HEK293 (cell line): ENCODE measurements at regions not wholly inside any gene's neighbourhood (a gene's known extent, or its start where the extent isn't known, plus 50 kb on each side); places are given as distances from the start of the nearest gene placed in this dataset.

ENCODE experiments used
- CTCF ChIA-PET: fragments of 350-600 bp; formaldehyde crosslinking; extraction: SDS; loops from one replicate; lab custom pipeline; 2021; ENCODE audit warnings: antibody characterized with exemption; lab: Yijun Ruan, JAX
- POLR2A ChIA-PET: fragments of 300-600 bp; formaldehyde crosslinking; extraction: SDS; loops from one replicate; lab custom pipeline; 2020; ENCODE audit warnings: antibody characterized with exemption, inconsistent platforms; lab: Yijun Ruan, JAX
- H3K27ac ChIP-seq: fragments of 200-500 bp; sonication (Bioruptor generic); 2 replicates; pipeline ENCODE4 v1.5.1; 2014; ENCODE audit warnings: low read depth, low read length, control low read depth, inconsistent platforms; ENCODE audit errors: extremely low read depth
- H3K36me3 ChIP-seq, 2 experiments: fragments of 200-500 bp in 1 of 2; sonication (Bioruptor generic) in 1 of 2; 1 replicate in 1 of 2; 2 replicates in 1 of 2; pipeline ENCODE4 v1.5.1; 2014 to 2017; ENCODE audit warnings: inconsistent platforms in 2 of 2, low read length in 2 of 2; ENCODE audit not compliant: control insufficient read depth in 2 of 2, insufficient read depth in 1 of 2
- H3K4me1 ChIP-seq: fragments of 200-500 bp; sonication (Bioruptor generic); 2 replicates; pipeline ENCODE4 v1.5.1; 2014; ENCODE audit warnings: mild to moderate bottlenecking, low read length, inconsistent platforms; ENCODE audit not compliant: control insufficient read depth, insufficient read depth
- H3K4me3 ChIP-seq: 2 replicates; pipeline ENCODE4 v1.5.1; 2011; ENCODE audit warnings: low read depth, mild to moderate bottlenecking, control low read depth, low read length, moderate library complexity
- H3K9me3 ChIP-seq: fragments of 200-500 bp; sonication (Bioruptor generic); 2 replicates; pipeline ENCODE4 v1.5.1; 2014; ENCODE audit warnings: low read depth, low read length, inconsistent platforms; ENCODE audit not compliant: control insufficient read depth, insufficient read depth
- BCL11A ChIP-seq: fragments of 450-650 bp; formaldehyde crosslinking; IDR thresholded peaks from 2 replicates; pipeline ENCODE4 v1.5.1; 2016; ENCODE audit warnings: low read depth, missing biosample characterization, missing genetic modification characterization
- GLIS2 ChIP-seq: fragments of 450-650 bp; formaldehyde crosslinking; IDR thresholded peaks from 2 replicates; pipeline ENCODE4 v1.5.1; 2016; ENCODE audit warnings: missing biosample characterization, missing genetic modification characterization
- SALL2 ChIP-seq: fragments of 450-650 bp; formaldehyde crosslinking; IDR thresholded peaks from 2 replicates; pipeline ENCODE4 v1.5.0; 2017; ENCODE audit warnings: missing biosample characterization, mild to moderate bottlenecking, missing genetic modification characterization, borderline replicate concordance
- TCF7L2 ChIP-seq: IDR thresholded peaks from 2 replicates; pipeline ENCODE4 v1.6.1; 2011; ENCODE audit warnings: low read depth, mild to moderate bottlenecking, inconsistent platforms, low read length, moderate library complexity, borderline replicate concordance
- TSHZ1 ChIP-seq: fragments of 450-650 bp; formaldehyde crosslinking; IDR thresholded peaks from 2 replicates; pipeline ENCODE4 v1.5.1; 2016; ENCODE audit warnings: missing biosample characterization, missing genetic modification characterization, borderline replicate concordance
- ZBTB10 ChIP-seq: fragments of 450-650 bp; formaldehyde crosslinking; IDR thresholded peaks from 2 replicates; pipeline ENCODE4 v1.5.1; 2016; ENCODE audit warnings: missing biosample characterization, missing genetic modification characterization
- ZNF133 ChIP-seq: fragments of 450-650 bp; formaldehyde crosslinking; IDR thresholded peaks from 2 replicates; pipeline ENCODE4 v1.5.1; 2016; ENCODE audit warnings: missing biosample characterization, missing genetic modification characterization
- ZNF174 ChIP-seq: fragments of 450-650 bp; formaldehyde crosslinking; IDR thresholded peaks from 2 replicates; pipeline ENCODE4 v1.5.0; 2017; ENCODE audit warnings: missing biosample characterization, mild to moderate bottlenecking, missing genetic modification characterization
- ZNF2 ChIP-seq: fragments of 450-650 bp; formaldehyde crosslinking; IDR thresholded peaks from 2 replicates; pipeline ENCODE4 v1.5.1; 2016; ENCODE audit warnings: missing biosample characterization, missing genetic modification characterization
- ZNF280D ChIP-seq: fragments of 450-650 bp; formaldehyde crosslinking; IDR thresholded peaks from 2 replicates; pipeline ENCODE4 v1.5.1; 2016; ENCODE audit warnings: missing biosample characterization, missing genetic modification characterization
- ZNF426 ChIP-seq: fragments of 450-650 bp; formaldehyde crosslinking; IDR thresholded peaks from 2 replicates; pipeline ENCODE4 v1.5.1; 2017; ENCODE audit warnings: missing biosample characterization, missing genetic modification characterization, mild to moderate bottlenecking, inconsistent platforms, moderate library complexity
- ZNF514 ChIP-seq: fragments of 450-650 bp; formaldehyde crosslinking; IDR thresholded peaks from 2 replicates; pipeline ENCODE4 v1.5.1; 2016; ENCODE audit warnings: missing biosample characterization, missing genetic modification characterization
- ZNF701 ChIP-seq: fragments of 450-650 bp; formaldehyde crosslinking; IDR thresholded peaks from 2 replicates; pipeline ENCODE4 v1.5.1; 2016; ENCODE audit warnings: missing biosample characterization, missing genetic modification characterization
- ZNF707 ChIP-seq: fragments of 450-650 bp; formaldehyde crosslinking; IDR thresholded peaks from 2 replicates; pipeline ENCODE4 v1.5.1; 2016; ENCODE audit warnings: missing biosample characterization, missing genetic modification characterization
- ZSCAN16 ChIP-seq: fragments of 450-650 bp; formaldehyde crosslinking; IDR thresholded peaks from 2 replicates; pipeline ENCODE4 v1.5.1; 2016; ENCODE audit warnings: missing biosample characterization, missing genetic modification characterization
- ZSCAN5A ChIP-seq: fragments of 450-650 bp; formaldehyde crosslinking; IDR thresholded peaks from 2 replicates; pipeline ENCODE4 v1.5.1; 2016; ENCODE audit warnings: missing biosample characterization, missing genetic modification characterization

GRCh38 chr3:34890247-34890646, 749.1 kb upstream of the ARPP21 start:
- Histone ChIP-seq H3K36me3 (no peaks in the 10 kb centered on the region), H3K27ac (no peak overlapping the region)
- POLR2A ChIA-PET: no interaction called here
- TF ChIP-seq SALL2 (tag by site-specific recombination): no peak
- no peak for TF ChIP-seq ZSCAN5A (tag by site-specific recombination)
- no peak for TF ChIP-seq ZNF707 (tag by site-specific recombination)
- TF ChIP-seq ZNF2 (tag by site-specific recombination): no peak
- TF ChIP-seq GLIS2: no peak
- TF ChIP-seq ZNF280D (tag by site-specific recombination): no peak
- TF ChIP-seq TCF7L2: no peak
- TF ChIP-seq ZNF133 (tag by site-specific recombination): no peak
- TF ChIP-seq TSHZ1 (tag by site-specific recombination): no peak
- TF ChIP-seq ZNF174 (tag by site-specific recombination): no peak
- TF ChIP-seq ZSCAN16 (tag by site-specific recombination): no peak
- TF ChIP-seq ZBTB10 (tag by site-specific recombination): no peak
- no peak for TF ChIP-seq ZNF701
- TF ChIP-seq, all 188 proteins: peak for 0
- Histone ChIP-seq H3K9me3 (no peaks in the 10 kb centered on the region), H3K4me1 (no peaks in the 10 kb centered on the region), H3K4me3 (no peak overlapping the region)
- CTCF ChIA-PET: no interaction called here

GRCh38 chr3:34891941-34892340, 747.4 kb upstream of the ARPP21 start:
- CTCF ChIA-PET: no interaction called here

More at GRCh38 chr3:34891941-34892340, 747.4 kb upstream of the ARPP21 start:
- no peaks in the 10 kb centered on the region for H3K9me3 ChIP-seq
- TF ChIP-seq BCL11A (no peak), ZNF426 (tag by site-specific recombination) (no peak), ZNF514 (no peak)
- no peak overlapping the region for H3K27ac ChIP-seq
- POLR2A ChIA-PET: no interaction called here
- no peak overlapping the region for H3K4me3 ChIP-seq
- H3K4me1 ChIP-seq: no peaks in the 10 kb centered on the region
- H3K36me3 ChIP-seq: no peaks in the 10 kb centered on the region
